ENCODE measurements at regions not wholly inside any gene's neighbourhood (a gene's known extent, or its start where the extent isn't known, plus 50 kb on each side); places are given as distances from the start of the nearest gene placed in this dataset.

DNA sequence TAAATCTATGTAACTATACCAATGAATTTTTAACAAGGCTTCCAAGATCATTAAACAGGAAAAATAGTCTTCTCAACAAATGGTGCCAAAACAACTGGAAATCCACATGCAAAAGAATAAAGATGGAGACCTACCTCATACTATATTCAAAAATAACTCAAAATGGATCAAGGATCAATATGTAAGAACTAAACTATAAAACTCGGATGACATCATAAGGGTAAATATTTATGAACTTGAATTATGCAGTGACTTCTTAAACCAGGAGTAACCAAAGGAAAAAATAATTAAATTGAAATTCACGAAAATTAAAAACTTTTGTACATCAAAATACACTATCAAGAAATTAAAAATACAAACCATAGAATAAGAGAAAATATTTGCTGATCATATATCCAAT is 728.7 kb upstream of the GHITM start:
- TF ChIP-seq, protein P1, sequence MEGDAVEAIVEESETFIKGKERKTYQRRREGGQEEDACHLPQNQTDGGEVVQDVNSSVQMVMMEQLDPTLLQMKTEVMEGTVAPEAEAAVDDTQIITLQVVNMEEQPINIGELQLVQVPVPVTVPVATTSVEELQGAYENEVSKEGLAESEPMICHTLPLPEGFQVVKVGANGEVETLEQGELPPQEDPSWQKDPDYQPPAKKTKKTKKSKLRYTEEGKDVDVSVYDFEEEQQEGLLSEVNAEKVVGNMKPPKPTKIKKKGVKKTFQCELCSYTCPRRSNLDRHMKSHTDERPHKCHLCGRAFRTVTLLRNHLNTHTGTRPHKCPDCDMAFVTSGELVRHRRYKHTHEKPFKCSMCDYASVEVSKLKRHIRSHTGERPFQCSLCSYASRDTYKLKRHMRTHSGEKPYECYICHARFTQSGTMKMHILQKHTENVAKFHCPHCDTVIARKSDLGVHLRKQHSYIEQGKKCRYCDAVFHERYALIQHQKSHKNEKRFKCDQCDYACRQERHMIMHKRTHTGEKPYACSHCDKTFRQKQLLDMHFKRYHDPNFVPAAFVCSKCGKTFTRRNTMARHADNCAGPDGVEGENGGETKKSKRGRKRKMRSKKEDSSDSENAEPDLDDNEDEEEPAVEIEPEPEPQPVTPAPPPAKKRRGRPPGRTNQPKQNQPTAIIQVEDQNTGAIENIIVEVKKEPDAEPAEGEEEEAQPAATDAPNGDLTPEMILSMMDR (IDR thresholded peaks at IDR 0.05; ENCODE audit: insufficient read depth, low read length, poor library complexity, severe bottlenecking): no peak
- TF ChIP-seq EZH2phosphoT487 (conservative IDR thresholded peaks at IDR 0.05; ENCODE audit: low read length): no peak

All from SU-DHL-6 (cell line).